Left ventricle myocardium inferior (tissue), 1 donor: ENCODE measurements at regions not wholly inside any gene's neighbourhood (a gene's known extent, or its start where the extent isn't known, plus 50 kb on each side); places are given as distances from the start of the nearest gene placed in this dataset.

Experiments
- DNase-seq: peaks from one replicate; pipeline ENCODE4 v3.0.0-alpha.2; 2020
- H3K27ac ChIP-seq: fragments of 200-600 bp; replicated peaks from 2 replicates; pipeline ENCODE4 v1.8.0; 2021
- H3K27me3 ChIP-seq: fragments of 200-600 bp; 2 replicates; pipeline ENCODE4 v1.8.0; 2021; ENCODE audit warnings: low read depth
- H3K36me3 ChIP-seq: fragments of 200-600 bp; 2 replicates; pipeline ENCODE4 v1.8.0; 2021
- H3K4me1 ChIP-seq: fragments of 200-600 bp; 2 replicates; pipeline ENCODE4 v1.8.0; 2021
- H3K4me3 ChIP-seq: fragments of 200-600 bp; 2 replicates; pipeline ENCODE4 v1.8.0; 2021; ENCODE audit warnings: mild to moderate bottlenecking, moderate library complexity
- H3K9me3 ChIP-seq: fragments of 200-600 bp; replicated peaks from 2 replicates; pipeline ENCODE4 v1.8.0; 2021
- intact Hi-C: fragments of 100-400 bp; cut with micrococcal nuclease; formaldehyde crosslinking; loops from one replicate; pipeline ENCODE4 v1.11.0; 2022
- TF ChIP-seq, protein P1 (sequence below): fragments of 200-600 bp; IDR thresholded peaks from 2 replicates; pipeline ENCODE4 v1.8.0; 2021; ENCODE audit warnings: antibody characterized with exemption, mild to moderate bottlenecking, borderline replicate concordance
- donor health status: DM: no; HTN: yes; CAD: no; lungs with severe emphysema.

DNA sequence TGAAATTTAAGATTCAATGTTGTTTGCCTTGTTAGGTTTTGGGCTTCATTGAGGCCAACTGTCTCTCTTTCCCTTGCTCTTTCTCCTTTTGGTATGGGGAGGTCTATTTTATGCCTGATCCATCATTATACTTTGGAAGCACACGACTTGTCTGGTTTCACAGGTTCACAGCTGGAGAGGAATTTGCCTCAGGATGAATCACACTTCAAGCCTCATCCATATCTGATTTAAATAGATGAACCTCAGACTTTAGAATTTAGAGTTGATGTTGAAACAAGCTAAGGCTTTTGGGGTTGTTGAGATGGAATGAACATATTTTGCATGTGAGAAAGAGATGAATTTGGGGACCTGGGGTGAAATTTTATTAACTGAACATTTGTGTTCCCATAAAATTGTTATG lies 150.5 kb upstream of the IGFBP3 start:
- no peak for DNase-seq
- TF ChIP-seq, protein P1, sequence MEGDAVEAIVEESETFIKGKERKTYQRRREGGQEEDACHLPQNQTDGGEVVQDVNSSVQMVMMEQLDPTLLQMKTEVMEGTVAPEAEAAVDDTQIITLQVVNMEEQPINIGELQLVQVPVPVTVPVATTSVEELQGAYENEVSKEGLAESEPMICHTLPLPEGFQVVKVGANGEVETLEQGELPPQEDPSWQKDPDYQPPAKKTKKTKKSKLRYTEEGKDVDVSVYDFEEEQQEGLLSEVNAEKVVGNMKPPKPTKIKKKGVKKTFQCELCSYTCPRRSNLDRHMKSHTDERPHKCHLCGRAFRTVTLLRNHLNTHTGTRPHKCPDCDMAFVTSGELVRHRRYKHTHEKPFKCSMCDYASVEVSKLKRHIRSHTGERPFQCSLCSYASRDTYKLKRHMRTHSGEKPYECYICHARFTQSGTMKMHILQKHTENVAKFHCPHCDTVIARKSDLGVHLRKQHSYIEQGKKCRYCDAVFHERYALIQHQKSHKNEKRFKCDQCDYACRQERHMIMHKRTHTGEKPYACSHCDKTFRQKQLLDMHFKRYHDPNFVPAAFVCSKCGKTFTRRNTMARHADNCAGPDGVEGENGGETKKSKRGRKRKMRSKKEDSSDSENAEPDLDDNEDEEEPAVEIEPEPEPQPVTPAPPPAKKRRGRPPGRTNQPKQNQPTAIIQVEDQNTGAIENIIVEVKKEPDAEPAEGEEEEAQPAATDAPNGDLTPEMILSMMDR, result no peak
- no peaks in the 10 kb centered on the region for H3K9me3 ChIP-seq
- no peak overlapping the region for H3K4me3 ChIP-seq
- H3K27ac ChIP-seq, result no peak overlapping the region
- H3K27me3 ChIP-seq, result no peaks in the 10 kb centered on the region
- no peaks in the 10 kb centered on the region for H3K36me3 ChIP-seq
- no peaks in the 10 kb centered on the region for H3K4me1 ChIP-seq
- intact Hi-C loops, result no loop called here

DNA sequence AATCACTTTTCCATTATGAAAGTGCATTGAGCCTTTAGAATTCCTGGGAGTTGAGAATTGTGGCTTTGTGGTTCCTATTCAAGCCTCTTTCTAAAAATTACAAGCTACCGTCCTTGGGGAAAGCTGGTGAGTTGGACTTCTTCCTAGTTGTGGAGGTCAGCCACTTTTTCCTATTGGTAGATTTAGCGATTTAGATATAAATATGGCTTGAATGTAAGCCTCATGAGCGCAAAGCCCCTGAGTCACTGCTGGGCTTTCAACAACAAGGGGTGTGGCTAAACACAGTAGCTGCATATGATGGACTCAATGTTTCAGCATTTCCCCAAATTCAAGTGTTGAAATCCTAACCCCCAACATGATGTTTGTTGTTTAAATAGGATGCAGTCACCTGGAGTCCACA lies 150.0 kb upstream of the IGFBP3 start:
- no peaks in the 10 kb centered on the region for H3K4me1 ChIP-seq
- no peaks in the 10 kb centered on the region for H3K9me3 ChIP-seq
- intact Hi-C loops, result no loop called here
- DNase-seq, result no peak
- no peak overlapping the region for H3K4me3 ChIP-seq
- no peaks in the 10 kb centered on the region for H3K36me3 ChIP-seq
- no peaks in the 10 kb centered on the region for H3K27me3 ChIP-seq
- TF ChIP-seq, protein P1, result no peak
- no peak overlapping the region for H3K27ac ChIP-seq

DNA sequence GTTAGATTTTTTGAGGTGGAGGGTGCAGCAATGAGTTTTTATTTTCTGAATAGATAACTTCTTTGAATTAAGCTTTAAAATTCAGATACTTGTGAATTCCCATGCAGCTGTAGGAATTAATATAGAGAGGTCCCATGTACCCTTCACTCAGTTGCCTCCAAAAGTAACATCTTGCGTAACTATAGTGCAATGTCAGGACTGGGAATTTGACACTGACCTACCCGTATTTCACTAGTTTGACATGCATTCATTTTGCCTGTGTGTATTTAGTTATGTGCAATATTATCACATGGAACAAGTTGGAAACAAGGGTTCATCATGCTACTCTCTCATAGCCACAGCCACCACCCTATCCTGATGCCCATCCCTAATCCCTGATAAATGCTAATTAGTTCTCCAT lies 147.1 kb upstream of the IGFBP3 start:
- Histone ChIP-seq H3K4me1 (no peaks in the 10 kb centered on the region), H3K27me3 (no peaks in the 10 kb centered on the region), H3K27ac (no peak overlapping the region), H3K36me3 (no peaks in the 10 kb centered on the region), H3K9me3 (no peaks in the 10 kb centered on the region), H3K4me3 (no peak overlapping the region)
- no peak for DNase-seq
- intact Hi-C loops, result no loop called here
- TF ChIP-seq, protein P1, result no peak

DNA sequence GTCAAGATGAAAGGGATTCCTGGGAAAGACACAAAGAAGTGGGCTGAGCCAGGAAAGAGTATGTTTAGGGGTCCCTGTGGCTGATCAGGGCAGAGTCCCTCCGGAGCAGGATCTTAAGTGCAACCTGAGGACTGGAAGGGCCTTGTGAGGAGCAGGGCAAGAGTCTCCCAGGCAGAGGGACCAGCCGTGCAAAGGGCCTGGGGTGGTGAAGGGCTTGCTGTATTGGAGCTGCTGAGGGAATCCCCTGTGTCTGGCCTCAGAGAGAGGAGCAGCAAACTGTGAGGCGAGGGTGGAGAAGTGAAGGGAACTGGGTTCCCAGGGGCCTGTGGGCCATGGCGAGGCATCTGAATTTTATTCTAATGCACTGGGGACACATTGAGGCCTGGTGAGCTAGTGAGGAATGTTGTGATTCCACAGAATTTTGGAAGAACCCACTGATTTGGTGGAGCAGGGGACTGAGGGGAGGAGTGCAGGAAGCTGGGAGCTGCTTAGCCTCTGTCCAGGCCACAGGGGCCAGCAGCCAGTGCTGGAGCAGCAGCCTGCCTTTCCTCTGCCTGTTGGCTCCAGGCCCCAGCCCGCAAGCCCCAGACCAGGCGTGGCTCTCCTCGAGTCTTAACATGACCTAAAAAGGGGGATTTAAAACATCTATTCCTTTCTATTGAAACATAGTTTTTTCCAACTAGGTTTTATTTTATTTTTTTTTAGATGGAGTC lies 138.4 kb upstream of the IGFBP3 start:
- intact Hi-C loops, result no loop called here
- Histone ChIP-seq H3K4me1 (peaks cover 9% of the 10 kb centered on the region), H3K27me3 (no peaks in the 10 kb centered on the region), H3K36me3 (no peaks in the 10 kb centered on the region), H3K27ac (no peak overlapping the region), H3K9me3 (no peaks in the 10 kb centered on the region), H3K4me3 (no peak overlapping the region)
- TF ChIP-seq, protein P1, result no peak
- peak; percentile 30 for DNase-seq

DNA sequence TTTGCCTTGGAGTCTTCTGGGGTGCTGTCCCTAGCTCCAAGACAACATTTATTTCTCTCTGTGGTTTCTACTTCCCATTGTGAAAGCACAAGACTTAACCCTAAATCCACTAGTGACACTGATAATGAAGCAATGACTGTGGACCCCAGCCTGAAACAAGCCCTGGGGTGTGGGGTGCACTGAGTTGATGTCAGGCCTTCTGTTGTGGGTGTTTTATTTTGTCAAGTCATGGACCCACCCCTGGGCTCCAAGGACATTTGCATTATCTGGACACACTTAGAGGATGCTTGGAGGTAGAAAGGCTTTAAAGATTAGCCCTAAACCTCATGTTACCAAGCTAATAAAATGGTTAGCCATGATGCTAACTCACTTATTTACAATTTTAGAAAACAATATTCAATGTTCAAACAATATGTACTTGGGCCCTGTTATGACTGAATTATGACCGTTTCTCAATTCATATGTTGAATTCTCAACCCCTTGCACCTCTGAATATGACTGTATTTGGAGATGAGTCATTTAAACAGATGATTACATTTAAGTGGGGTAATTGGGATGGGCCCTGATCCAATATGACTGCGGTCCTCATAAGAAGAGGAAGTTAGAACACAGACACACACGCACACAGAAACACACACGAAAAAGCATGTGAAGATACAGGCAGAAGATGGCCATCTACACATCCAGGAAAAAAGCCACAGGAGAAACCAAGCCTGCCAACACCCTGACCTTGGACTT lies 137.2 kb upstream of the IGFBP3 start:
- intact Hi-C loops, result no loop called here
- TF ChIP-seq, protein P1, result no peak
- H3K9me3 ChIP-seq, result no peaks in the 10 kb centered on the region

More for the DNA sequence above, 137.2 kb upstream of the IGFBP3 start:
- no peak for DNase-seq
- peaks cover 16% of the 10 kb centered on the region for H3K4me1 ChIP-seq
- H3K27me3 ChIP-seq, result no peaks in the 10 kb centered on the region
- no peak overlapping the region for H3K4me3 ChIP-seq
- no peaks in the 10 kb centered on the region for H3K36me3 ChIP-seq
- no peak overlapping the region for H3K27ac ChIP-seq
